AG09319 (cell line): ENCODE measurements at regions not wholly inside any gene's neighbourhood (a gene's known extent, or its start where the extent isn't known, plus 50 kb on each side); places are given as distances from the start of the nearest gene placed in this dataset.
A peak's percentile ranks its signal among the peaks of the same experiment; 100 is the strongest.

ENCODE experiments used
- DNase-seq: peaks from one replicate; pipeline ENCODE4 v3.0.0-alpha.2; 2010; ENCODE audit warnings: low read depth; ENCODE audit errors: extremely low read depth
- TF ChIP-seq, protein P1 (sequence below): IDR thresholded peaks from 2 replicates; pipeline ENCODE4 v1.5.1; 2011; ENCODE audit warnings: low read depth, mild to moderate bottlenecking, inconsistent platforms, low read length, moderate library complexity

- TF ChIP-seq, protein P1, sequence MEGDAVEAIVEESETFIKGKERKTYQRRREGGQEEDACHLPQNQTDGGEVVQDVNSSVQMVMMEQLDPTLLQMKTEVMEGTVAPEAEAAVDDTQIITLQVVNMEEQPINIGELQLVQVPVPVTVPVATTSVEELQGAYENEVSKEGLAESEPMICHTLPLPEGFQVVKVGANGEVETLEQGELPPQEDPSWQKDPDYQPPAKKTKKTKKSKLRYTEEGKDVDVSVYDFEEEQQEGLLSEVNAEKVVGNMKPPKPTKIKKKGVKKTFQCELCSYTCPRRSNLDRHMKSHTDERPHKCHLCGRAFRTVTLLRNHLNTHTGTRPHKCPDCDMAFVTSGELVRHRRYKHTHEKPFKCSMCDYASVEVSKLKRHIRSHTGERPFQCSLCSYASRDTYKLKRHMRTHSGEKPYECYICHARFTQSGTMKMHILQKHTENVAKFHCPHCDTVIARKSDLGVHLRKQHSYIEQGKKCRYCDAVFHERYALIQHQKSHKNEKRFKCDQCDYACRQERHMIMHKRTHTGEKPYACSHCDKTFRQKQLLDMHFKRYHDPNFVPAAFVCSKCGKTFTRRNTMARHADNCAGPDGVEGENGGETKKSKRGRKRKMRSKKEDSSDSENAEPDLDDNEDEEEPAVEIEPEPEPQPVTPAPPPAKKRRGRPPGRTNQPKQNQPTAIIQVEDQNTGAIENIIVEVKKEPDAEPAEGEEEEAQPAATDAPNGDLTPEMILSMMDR, result no peak
- DNase-seq, result peak; percentile 69
These were observed 70.6 kb downstream of the COPS8 start for GRCh38 chr2:237156031-237156856.

- DNase-seq, result no peak
- TF ChIP-seq, protein P1, result no peak
These were observed 71.4 kb downstream of the COPS8 start for GRCh38 chr2:237156857-237157779.

DNA sequence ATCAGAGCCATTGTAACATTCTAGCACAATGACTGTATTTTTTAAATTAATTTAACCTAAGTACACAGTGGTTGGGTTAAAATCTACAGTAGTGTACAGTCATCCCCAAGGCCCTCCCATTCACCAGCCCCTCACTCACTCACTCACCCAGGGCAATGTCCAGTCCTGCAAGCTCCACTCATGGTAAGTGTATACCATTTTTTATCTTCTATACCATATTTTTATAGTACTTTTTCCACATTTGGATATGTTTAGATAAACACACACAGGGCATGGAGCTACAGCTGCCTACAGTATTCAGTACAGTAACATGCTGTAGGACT is 72.1 kb downstream of the COPS8 start:
- DNase-seq, result no peak
- TF ChIP-seq, protein P1, result no peak

DNA sequence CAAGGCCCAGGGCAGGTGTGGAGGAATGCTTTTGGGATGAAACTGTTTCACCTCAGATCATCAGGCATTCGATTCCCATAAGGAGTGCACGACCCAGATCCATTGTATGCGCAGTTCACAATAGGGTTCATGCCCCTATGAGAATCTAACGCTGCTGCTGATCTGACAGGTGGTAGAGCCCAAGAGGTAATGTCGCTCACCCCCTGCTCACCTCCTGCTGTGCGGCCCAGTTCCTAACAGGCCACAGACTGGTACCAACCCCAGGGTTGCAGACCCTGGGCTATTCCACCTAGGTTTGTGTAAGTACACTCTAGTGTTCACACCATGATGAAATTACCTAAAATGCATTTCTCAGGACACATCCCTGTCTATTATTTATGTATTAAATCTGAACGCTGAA is 72.5 kb downstream of the COPS8 start:
- no peak for DNase-seq
- TF ChIP-seq, protein P1, result no peak

DNA sequence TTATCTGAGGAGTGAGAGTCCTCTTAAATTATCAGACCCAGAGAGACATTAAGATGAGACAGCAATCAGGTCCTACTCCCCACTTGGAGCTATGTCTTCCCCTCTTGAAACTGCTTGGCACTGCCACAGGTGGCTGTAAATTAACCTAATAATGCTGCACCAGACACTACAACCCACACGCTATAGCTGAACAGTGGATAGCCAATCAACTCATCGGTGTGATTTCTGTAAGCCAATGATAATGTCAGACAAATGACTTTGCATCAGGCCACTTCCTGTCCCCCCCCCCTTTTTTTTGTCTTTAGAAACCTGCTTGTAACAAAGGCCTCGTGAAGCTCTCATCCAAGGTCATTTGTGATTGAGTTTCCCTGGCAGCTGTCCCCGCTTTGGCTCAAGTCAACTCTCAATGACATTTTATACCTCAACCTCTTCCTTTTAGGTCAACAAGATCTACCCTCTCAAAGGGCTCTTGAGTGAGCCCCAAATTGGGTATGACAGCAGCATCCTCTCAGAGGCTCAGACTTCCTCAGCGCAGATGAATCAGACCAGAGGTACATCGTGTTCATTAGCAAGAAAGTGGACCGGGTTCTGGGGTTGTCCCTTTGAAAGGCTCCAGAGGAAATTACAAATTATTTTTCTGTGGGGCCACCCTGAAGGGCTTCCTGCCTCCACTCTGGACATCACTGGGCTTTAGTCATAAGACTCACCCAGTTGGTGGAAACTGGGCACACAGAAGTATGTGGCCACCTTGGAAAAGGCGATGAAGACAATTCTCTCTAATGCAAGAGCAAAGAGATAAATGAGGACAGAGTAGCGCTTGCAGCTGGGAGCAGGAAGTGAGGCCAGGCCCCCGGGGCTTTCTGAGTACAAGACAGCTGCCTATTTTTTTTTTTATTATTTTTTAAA is 73.6 kb downstream of the COPS8 start:
- DNase-seq, result no peak
- TF ChIP-seq, protein P1, result no peak

- TF ChIP-seq, protein P1, result no peak
- no peak for DNase-seq
These were observed 74.7 kb downstream of the COPS8 start for GRCh38 chr2:237160271-237160919.
